GM21717 (cell line): ENCODE measurements at regions not wholly inside any gene's neighbourhood (a gene's known extent, or its start where the extent isn't known, plus 50 kb on each side); places are given as distances from the start of the nearest gene placed in this dataset.

Experiments
- ATAC-seq: cut with Tn5 transposase; IDR thresholded peaks from one replicate; pipeline ENCODE4 v1.9.1; 2021; ENCODE audit warnings: mild to moderate bottlenecking, moderate library complexity; ENCODE audit not compliant: unreplicated experiment

DNA sequence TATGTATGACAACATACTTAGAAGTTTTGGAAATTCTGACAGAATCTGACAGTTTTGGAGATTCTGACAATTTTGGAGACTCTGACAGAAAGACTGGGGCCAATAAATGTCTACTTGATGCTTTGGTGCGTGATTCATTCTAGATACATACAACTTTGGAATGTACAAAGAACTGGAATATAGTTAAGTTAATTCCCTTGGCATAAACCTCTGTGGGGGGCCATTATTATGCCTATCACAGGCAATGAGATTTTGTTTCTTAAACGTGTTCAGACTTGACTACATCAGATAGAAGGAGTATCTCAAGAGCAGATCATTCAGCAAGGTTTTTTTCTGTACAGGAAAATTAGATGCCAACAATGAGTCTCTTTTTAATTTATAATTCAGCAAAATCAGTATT is 617.6 kb upstream of the ZNF717 start:
- ATAC-seq: no peak

DNA sequence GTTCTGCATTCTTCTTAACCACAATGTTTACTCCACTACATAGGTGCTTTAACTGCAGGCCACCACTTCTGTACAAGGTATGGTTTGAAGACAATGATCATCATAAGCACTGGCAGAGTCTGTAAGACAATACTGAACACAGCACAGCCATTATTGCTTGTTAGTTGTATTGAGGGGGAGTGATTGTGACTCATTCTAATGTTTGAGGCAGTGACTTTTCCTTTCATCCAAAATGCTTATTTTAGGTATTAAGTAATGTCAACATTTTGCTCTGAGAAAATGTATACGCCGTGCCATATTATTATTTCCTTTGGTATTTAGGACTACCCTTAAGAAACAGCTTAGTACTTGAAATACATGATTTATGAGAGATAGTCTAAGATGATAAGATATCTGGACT is 618.2 kb upstream of the ZNF717 start:
- no peak for ATAC-seq

DNA sequence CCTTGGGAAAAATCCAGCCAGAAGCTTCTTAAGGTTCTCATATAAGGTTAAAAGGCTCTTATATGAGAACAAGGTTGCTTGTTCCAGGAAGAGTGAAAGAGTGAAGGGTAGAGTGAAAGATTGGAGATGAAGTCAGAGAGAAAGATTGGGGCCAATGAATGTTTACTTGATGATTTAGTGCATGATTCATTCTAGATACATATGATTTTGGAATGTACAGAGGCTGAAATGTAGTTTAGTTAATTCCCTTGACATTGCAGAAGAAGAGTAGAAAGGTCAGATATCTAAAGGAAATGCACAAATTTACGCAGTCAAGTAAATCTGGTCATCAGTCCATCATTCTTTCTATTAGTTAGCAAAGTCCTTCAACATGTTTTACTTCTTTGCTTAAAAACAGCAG is 619.8 kb upstream of the ZNF717 start:
- ATAC-seq: no peak

DNA sequence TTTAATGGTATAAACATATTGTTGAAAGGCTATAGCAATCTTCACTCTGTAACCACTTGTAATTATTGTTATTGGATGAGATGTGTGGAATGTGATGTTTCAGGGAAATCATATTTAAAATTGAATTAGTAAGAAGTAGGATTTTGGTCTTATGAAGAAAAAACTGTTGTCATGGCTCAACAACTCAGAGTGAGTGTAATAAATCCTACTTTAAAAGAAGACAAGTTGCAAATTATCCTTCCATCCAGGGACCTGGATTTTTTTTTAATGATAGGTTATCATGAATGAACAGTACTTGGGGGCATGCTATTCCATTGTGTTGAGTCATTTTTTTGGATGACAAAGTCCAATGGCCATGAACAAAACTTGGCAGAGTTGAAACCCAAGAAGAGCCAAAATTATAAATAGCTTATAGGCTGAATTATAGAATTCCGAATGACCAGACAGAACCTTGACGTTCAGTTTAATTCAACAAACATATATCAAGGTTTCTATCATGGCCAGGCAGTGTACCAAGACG is 625.5 kb upstream of the ZNF717 start:
- no peak for ATAC-seq

DNA sequence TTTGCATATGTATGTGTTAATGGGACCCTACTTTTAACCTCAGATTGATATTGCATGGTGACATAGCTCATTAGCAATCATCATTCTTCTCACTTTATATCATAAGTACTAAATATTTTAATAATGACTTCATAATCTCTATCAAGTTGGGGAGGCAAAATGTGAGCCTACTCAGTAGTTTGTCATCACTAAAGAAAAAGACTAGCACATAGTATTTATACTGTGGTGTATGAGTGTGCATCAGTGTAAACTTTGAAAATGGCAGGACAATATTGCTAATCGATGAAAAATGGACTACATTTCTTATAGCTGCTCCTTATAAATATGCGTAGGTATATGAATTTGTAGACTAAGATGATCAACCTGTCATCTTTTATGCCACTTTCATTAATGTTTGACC is 624.5 kb upstream of the ROBO2 start:
- ATAC-seq: no peak

DNA sequence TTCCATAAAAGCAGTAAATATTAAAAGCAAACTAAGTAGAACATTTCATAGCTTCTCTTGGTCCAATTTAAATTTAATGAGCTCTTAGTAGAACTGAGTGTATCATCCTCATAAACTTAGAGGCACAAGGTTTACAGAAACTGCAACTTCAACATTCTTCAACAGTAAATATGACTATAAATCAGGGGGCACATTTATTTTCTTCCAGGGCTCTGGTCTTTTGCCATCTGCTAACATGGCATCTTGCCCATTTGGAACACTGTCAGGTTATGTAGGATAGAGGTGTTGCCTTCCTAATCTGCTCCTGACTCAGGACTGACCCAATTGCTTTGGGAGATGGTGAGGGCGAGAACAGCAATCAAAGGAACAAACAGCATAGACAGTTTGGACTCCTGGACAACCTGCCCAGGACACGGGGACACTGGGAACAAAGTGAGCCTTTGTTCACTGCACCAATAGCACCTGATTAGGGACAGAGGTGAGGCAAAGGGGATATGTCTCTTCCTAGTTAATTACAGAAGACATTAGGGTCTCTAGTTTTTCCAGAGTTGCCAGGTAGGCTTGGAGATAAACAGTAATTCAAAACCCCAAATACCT is 610.2 kb upstream of the ROBO2 start:
- ATAC-seq: no peak

DNA sequence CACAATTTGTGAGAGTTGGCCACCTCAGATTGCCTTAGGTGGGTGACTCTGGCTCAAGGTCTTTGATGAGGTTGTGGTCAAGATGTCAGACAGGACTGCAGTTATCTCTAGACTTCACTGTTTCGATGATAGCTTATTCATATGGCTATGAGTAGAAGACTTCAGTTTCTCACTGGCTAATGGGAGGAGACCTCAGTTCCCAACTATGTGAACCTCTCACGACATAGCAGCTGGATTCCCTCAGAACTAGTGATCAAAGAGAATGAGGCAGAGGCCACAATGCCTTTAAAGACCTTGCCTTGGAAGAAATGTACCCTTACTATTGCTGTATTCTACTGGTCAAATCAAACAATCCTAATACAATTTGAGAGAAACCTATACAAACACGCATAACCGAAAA is 607.5 kb upstream of the ROBO2 start:
- no peak for ATAC-seq

DNA sequence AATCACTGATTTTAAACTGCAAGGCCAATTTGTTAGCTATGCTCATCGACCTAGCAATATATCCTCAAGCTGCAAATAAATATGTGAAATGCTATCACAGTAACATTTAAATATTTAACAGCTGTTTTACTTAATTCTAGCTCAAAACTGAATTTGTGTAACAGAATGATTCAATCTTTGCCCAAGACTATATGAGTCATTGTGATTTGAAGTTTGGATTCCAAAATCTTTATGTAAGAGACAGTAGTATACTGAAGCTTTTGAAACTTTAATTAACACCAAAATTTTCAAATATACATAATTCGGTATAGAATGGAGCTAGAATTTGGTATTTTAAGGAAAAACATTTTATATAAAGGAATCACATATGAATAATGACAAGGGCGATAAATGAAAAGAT is 603.0 kb upstream of the ROBO2 start:
- no peak for ATAC-seq

DNA sequence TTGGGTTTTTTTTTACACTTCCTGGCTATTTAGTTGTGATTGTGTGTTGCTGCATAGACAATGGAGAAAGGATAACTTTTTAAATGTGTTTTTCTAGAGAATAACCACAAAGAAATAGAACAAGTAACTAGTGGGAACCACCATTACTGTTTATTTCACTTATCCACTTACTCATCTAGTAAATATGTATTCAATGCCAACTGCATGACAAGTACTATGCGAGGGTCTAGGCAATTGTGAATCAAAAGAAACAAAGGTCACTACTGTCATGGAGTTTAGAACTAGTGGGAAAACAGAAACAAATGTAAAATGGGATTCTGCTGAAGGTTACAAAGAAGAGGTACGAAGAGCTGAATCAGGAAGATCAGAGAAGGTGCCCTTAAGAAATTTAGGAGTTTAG is 600.9 kb upstream of the ROBO2 start:
- ATAC-seq: no peak

DNA sequence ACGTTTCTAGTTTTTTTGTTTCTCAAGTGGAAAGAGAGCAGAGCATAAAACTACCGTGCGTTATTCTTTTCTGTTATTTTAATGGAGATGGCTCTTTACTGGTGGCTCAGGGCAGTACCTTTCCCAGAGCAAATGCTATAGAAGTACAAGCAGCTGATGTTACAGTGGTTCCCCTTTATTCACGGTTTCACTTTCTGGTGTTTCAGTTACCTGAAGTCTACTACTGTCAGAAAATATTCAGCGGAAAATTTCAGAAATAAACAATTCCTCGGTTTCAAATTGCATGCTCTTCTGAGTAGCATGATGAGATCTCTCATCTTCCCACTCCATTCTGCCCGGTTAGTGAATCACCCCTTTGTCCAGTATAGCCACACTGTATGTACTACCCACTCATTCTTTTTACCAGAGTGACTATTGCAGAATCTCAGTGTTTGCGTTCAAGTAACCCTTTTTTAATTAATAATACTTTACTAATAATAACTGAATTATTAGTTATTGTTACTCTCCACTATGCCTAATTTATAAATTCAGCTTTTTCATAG is 597.5 kb upstream of the ROBO2 start:
- ATAC-seq: no peak

DNA sequence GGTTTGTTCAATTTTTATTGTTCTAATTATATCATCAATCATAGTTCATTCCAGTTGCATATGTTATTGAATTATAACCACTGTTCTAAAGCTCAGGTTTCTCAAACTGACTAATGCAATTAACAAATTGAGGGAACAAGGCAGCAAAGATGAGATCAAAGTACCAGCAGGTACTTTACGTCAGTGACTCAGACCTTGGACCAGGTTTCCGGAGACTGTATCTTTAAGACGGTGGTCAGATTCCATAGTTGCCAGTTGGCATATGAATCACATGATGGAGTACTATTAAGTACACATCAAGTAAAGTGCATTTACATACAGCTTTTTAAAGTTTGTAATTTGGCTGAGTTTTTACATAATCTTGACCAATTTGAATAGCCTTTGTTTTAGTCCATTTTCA is 583.6 kb upstream of the ROBO2 start:
- ATAC-seq: no peak

DNA sequence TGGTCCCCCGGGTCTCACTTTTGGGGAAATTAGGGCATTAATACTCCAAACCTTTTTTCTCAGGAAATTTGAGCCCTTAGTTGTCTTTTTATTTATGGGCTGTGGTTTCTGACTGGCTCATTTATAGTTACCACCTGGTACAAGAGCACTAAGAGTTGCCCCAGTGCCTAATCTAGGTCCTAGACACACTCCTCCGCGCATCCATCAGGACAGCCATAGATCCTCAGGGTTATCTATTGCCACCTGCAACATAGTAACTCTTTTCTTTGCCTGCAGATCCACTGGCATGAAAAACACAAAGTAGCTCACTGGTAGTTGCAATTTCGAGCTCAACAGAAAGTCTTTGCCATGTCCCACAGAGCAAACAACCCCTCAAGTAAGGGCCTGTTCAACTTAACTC is 576.4 kb upstream of the ROBO2 start:
- no peak for ATAC-seq

DNA sequence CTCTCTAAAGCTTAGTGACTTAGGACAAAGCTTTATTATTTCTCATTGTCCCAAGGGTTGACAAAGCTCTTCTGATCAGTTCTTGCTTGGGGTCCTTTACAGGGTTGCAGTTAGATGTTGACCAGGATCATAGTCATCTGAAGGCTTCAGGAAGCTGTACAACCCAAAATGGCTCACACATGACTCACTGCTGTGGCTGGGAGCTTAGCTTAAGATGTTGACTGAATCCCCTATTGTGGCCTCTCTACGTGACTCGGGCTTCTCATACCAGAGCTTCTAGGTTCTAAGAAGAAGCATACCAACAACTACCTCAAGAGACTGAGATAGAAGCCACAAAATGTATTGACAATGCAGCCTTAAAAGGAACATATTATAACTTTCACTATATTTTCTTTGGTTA is 569.6 kb upstream of the ROBO2 start:
- ATAC-seq: no peak

DNA sequence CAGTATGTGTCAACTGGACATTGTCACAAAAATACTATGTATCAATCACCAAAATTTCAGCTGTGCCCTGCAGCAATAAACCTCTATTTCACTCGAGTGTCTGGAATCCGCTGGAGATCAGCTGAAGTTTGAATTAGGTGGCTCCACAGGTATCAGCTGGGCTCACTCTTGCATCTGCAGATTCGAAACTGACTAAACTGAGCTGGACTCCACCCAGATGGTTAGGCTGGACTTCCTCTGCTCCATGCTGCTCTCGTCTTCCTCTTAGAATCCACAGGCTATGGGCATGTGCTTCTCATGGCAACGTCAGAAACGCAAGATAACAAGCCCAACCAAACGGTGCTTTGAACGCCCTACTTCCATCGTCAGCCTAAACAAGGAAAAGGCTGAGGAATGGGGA is 565.3 kb upstream of the ROBO2 start:
- no peak for ATAC-seq

DNA sequence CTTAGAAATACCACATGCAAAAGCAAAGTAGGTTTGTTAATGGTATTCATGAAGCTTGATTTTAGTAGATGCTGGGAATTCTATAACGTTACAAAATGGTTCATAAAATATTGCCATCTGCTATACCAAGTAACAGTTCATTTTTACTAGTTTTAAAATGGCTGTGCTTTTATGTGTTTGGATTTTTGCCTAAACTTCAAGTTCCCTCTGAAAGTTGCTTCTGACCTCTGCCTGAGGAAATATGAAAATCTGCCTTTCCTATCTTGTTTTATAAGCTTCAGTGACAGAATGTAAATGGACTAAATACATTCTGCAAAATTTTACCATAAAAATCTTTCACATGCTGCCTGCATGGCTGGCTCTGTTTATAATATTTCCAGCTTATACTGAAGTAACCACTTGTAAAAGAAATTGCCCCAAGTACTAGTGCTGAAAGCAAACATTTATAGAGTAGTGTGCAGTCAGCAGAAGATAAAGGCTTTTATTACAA is 560.7 kb upstream of the ROBO2 start:
- no peak for ATAC-seq

DNA sequence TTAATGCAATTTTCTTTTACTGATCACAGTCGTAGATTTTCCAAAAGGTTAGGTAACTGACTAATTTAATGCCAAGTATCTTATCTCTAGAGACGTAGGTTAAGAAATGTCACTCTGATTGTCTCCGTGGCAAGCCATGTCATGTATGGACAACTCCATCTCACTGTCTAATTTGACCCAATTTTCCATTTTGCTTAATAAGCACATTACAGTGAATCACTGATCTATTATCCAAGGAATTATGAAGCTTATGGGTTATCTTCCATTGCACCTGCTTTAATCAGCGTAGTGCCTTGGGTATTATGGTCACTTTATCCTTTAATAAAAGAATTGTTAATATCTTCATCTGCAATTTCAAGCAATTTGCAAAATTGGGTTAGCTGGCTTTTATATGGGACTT is 557.4 kb upstream of the ROBO2 start:
- no peak for ATAC-seq

DNA sequence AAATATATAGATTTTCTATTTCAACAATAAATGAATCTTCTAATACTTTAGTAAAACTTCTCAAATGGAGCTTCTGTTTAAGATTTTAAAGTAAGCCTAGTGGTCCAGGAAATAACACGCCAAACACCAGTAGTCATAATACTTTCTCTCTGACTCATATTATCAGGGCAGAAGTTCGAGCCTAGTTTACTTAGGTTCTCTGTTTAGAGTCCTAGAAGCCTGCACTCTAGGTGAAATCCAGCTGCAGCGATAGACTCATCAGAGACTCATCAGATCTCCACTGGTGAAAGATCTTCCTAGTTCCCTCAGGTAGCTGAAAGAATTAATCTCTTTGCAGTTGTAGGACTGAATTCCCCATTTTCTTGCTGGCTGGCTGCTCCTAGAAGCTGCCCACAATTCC is 552.5 kb upstream of the ROBO2 start:
- ATAC-seq: no peak

DNA sequence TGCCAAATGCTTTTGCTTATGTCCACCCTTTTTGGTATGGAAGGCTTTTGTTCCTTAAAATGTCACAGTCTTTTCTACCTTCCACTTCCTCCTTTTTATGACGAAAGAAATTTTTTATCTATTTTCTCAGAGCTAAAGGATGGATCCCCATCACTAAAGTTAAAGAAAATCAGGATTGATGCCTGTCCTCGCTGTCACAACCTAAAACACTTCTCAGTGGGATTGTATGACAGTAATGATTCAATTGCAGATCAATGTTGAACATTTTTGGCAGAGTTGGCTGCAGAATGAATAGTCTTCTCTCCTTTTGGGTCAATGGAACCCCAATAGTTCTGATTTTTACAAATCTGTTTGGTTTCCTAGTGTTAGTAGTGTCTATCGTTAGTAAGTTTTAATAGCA is 549.8 kb upstream of the ROBO2 start:
- ATAC-seq: no peak

DNA sequence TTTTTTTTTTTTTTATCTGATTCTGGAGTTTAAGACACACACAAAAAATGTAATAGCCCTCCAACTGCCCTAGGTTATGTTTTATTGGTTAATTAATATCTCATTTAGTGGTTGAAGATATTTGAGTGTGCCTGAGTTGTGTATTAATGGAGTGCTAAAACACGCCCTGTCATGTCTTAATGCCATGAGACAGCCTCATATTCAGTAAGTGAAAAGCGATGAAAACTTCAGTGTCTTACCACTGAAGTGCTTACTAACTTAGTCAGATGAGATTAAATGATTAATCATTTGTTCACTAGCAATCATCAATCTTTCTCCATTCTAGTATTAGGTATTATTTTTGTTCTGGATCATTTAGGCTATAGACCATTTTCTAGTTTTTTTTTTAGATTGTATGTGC is 544.7 kb upstream of the ROBO2 start:
- ATAC-seq: no peak

DNA sequence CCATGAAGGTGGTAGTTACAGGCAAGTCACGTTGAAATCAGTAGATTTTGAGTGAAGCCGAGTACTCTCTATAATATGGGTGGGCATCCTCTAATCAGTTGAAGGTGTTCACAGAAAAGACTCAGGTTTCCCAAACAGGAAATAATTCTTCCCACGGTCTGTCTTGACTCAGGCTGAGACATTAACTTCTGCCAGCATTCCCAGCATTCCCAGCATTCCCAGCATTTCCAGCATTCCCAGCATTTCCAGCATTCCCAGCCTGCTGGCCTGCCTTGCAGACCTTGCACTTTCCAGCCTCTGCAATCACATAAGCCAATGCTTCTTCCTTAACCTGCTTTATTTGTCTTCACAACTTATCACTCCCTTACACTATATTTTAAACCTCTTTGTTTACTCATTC is 542.3 kb upstream of the ROBO2 start:
- ATAC-seq: no peak

DNA sequence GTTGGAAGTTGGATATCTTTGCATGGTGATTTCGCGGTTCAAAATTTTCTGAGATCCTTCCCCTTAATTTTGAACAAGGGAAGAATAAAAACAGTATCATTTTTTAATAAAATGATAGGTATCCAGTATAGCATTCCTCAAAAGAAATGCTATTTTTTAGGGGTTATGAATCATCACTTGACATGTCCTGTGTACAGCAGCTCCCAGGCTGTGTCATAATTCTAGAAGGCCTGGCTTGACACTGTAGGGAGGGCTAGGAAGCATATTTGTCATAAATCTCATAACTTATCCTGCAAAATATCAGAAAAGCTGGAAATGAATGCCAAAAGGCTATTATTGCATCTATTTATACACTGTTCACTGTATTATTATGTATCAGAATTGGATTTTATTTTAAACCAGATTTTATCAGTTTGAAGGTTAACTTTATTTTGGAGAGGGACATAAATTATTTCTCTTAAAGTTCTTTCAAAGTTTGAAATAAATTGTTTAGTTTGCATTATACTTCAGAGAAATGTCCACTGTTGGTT is 539.1 kb upstream of the ROBO2 start:
- no peak for ATAC-seq

DNA sequence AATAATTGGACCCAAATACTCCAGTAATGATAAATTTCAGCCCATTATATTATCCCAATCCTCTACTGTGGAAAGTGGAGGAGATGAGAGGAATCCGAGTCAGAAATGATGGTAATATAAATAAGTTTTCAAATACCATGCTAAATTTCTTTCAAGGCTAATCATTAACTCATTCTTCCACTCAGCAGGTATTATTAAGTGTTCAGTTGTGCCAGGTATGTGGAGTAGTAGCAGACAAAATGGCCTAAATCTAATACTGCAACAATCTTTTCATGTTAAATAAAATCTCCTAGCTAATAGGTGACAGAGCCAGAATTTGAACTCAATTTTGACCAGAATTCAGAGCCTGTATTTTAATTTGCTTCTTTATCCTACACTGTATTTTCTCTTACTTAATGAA is 538.6 kb upstream of the ROBO2 start:
- ATAC-seq: no peak

DNA sequence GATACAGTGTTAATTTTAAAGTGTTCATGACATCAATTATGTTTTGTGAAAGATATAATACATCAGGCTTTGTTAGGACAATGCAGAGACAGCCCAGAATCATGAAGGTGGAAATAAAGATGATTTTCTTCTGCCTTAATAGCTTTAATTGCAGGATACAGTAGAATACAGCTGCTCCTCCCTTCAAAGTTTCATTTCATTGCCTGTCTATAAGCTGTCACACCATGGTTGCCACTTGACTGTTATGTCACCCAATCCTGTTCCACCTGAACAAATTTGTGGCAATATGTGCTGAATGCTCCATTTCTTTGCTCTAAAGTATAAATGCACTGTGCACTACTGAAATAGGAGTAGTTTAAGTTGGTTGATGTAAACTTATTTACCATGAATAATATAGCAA is 537.8 kb upstream of the ROBO2 start:
- ATAC-seq: no peak
